Astrocyte of the spinal cord (primary cell): ENCODE measurements at regions not wholly inside any gene's neighbourhood (a gene's known extent, or its start where the extent isn't known, plus 50 kb on each side); places are given as distances from the start of the nearest gene placed in this dataset.
"Not testable (repeated sequence)": the region's sequence is repeated elsewhere in the genome, so short reads cannot be mapped to it uniquely, and the experiment has no call there.

Experiments used
- DNase-seq: peaks from one replicate; pipeline ENCODE4 v3.0.0; 2011; ENCODE audit warnings: low read depth, low spot score
- H3K4me3 ChIP-seq: 2 replicates; pipeline ENCODE4 v1.5.1; 2011; ENCODE audit warnings: low read depth, mild to moderate bottlenecking, low read length, moderate library complexity
- in situ Hi-C: cut with HindIII; loops from 2 replicates; pipeline ENCODE4 v1.10.0; 2017; ENCODE audit warnings: low sequenced_read_pairs
- TF ChIP-seq, protein P1 (sequence below): IDR thresholded peaks from 2 replicates; pipeline ENCODE4 v1.5.1; 2012; ENCODE audit warnings: low read depth, mild to moderate bottlenecking, low read length, inconsistent platforms

DNA sequence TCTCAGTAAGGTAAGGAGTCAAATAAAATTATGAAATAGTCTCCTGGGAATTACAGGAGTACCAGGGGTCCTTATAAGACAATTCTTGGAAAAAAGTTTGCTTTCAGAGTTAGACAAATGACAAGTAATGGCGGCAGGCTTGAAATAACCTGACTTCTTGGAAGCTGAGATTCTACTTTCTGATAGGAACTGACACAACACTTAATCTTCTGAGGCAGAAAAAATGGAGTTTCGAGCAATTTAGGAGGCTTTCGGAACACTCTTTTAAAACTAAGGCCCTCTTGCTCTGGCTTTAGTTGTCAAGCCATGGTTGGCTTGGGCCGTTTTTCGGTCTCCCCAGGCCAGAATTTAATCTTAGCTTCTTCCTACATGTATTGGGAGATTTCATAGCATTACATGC lies 260.0 kb downstream of the GATA3 start:
- in situ Hi-C loops: no loop called here
- H3K4me3 ChIP-seq: no peak overlapping the region
- TF ChIP-seq, protein P1, sequence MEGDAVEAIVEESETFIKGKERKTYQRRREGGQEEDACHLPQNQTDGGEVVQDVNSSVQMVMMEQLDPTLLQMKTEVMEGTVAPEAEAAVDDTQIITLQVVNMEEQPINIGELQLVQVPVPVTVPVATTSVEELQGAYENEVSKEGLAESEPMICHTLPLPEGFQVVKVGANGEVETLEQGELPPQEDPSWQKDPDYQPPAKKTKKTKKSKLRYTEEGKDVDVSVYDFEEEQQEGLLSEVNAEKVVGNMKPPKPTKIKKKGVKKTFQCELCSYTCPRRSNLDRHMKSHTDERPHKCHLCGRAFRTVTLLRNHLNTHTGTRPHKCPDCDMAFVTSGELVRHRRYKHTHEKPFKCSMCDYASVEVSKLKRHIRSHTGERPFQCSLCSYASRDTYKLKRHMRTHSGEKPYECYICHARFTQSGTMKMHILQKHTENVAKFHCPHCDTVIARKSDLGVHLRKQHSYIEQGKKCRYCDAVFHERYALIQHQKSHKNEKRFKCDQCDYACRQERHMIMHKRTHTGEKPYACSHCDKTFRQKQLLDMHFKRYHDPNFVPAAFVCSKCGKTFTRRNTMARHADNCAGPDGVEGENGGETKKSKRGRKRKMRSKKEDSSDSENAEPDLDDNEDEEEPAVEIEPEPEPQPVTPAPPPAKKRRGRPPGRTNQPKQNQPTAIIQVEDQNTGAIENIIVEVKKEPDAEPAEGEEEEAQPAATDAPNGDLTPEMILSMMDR: no peak
- no peak for DNase-seq

DNA sequence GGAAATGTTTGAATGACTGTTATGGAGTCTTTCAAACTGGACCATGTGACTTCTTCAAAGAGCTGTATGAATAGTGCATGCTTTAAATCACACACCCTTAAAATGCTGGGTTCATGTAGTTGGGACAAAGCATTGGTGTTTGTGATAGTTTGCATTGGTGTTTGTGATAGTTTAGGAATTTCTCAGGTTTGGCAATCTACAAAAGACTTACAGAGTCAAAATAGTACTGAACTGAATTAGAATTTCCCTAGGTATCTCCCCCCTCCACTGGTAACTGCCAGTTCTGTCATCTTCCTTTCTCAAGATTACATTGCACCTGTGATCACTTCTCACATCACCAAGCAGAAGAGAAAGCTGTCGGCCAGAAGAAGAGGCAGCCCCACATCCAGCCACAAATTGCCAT lies 261.1 kb downstream of the GATA3 start:
- no peak for DNase-seq
- in situ Hi-C loops: no loop called here
- no peak overlapping the region for H3K4me3 ChIP-seq
- TF ChIP-seq, protein P1: no peak

DNA sequence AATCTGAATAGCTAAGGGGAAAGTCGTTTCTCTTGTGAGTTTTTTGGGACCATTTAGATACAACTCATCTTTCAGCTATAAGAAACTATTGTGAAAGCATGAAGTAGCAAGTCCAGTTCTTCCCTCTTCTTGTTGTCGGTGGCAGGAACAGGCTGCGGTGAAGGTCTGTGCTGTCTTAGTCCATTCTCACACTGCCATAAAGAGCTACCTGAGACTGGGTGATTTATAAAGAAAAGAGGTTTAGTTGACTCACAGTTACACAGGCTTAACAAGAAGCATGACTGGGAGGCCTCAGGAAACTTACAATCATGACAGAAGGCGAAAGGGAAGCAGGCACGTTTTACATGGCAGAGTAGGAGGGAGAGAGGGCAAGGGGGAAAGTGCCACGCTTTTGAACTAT lies 261.8 kb downstream of the GATA3 start:
- in situ Hi-C loops: no loop called here
- no peak for DNase-seq

DNA sequence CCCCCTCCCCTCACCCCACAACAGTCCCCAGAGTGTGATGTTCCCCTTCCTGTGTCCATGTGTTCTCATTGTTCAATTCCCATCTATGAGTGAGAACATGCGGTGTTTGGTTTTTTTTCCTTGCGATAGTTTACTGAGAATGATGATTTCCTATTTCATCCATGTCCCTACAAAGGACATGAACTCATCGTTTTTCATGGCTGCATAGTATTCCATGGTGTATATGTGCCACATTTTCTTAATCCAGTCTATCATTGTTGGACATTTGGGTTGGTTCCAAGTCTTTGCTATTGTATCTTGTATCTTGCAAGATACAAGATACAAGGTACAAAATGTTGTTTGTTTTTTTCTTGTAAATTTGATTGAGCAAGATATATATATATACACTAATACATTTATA lies 263.9 kb downstream of the GATA3 start:
- DNase-seq, in situ Hi-C loops, H3K4me3 ChIP-seq: not testable (repeated sequence)

More for the DNA sequence above, 261.8 kb downstream of the GATA3 start:
- TF ChIP-seq, protein P1: no peak
- no peak overlapping the region for H3K4me3 ChIP-seq

DNA sequence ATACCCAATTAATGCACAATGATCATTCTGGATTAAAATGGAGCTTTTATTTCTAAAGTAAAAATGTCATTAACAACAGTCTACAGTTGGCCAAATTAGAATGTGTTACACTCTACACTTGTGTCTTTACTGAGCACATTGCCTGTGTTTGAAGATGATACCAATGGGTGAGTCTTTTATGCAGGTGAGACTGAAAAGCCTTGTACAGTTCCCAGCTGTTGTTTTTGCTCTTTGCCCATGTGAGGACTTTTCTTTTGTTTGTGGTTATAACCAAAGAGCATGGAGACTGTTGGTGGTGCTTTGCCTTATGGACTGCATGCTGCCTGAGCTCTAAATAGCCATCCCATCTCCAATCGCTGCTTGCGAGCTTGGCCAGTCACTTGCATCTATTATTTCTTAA lies 264.5 kb downstream of the GATA3 start:
- TF ChIP-seq, protein P1: no peak
- no peak overlapping the region for H3K4me3 ChIP-seq
- in situ Hi-C loops: no loop called here
- no peak for DNase-seq

DNA sequence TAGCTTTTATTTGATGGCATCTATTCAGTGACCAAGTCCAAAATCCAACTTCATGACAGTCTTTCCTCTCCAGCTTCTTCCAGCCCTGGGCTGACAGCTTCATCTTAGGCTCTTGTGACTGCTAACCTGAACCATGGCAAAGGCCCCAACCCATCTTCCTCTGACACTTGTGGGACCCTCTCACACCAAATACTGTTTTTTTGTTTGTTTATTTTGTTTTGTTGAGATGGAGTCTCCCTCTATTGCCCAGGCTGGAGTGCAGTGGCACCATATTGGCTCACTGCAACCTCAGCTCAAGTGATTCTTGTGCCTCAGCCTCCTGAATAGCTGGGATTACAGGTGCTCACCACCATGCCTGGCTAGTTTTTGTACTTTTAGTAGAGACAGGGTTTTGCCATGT lies 265.2 kb downstream of the GATA3 start:
- H3K4me3 ChIP-seq: no peak overlapping the region
- TF ChIP-seq, protein P1: no peak
- no peak for DNase-seq
- in situ Hi-C loops: no loop called here

DNA sequence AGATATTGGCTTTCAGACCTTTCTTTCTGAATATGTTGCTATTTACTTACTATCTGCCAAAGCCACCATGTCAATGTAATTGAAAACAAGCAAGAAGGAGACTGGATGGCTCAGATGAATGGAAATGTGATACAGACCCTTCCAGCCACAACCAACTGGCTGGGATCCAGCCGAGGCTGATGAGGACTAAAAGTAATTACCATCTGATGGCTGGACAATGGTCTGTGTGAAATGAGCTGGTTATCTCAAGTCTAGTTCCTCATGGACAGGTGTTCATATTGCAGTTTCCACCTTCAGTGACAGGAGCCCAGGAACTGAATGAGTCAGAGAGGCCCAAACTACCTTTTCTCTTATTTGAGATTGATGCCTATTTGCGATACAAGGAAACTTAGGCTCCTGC lies 267.5 kb downstream of the GATA3 start:
- TF ChIP-seq, protein P1: no peak
- no peak overlapping the region for H3K4me3 ChIP-seq
- in situ Hi-C loops: no loop called here
- DNase-seq: no peak
